PC-3 (cell line): ENCODE measurements at regions not wholly inside any gene's neighbourhood (a gene's known extent, or its start where the extent isn't known, plus 50 kb on each side); places are given as distances from the start of the nearest gene placed in this dataset.

Experiments used
- ATAC-seq: fragments of 200-7000 bp; cut with Tn5 transposase; 2 replicates; pipeline ENCODE4 v1.9.1; 2020; ENCODE audit warnings: mild to moderate bottlenecking, moderate library complexity
- BruUV-seq: library from RNA; stranded (reverse); fragments of 400-500 nt; replicated peaks from 2 replicates; lab custom pipeline; 2021; lab: Mats Ljungman, UMichigan
- CTCF ChIA-PET: fragments of 300-600 bp; sonication (Branson Sonifier 250); formaldehyde crosslinking; loops from one replicate; lab custom pipeline; 2022; ENCODE audit warnings: antibody characterized with exemption; lab: Charles Lee
- POLR2A ChIA-PET: fragments of 300-600 bp; sonication (Branson Sonifier 250); formaldehyde crosslinking; loops from one replicate; lab custom pipeline; 2022; ENCODE audit warnings: antibody characterized with exemption; ENCODE audit not compliant: unreplicated experiment; lab: Charles Lee
- DNase-seq: peaks from one replicate; pipeline ENCODE4 v3.0.0-alpha.2; 2015
- H2AFZ ChIP-seq: fragments of 300-600 bp; sonication (generic); 2 replicates; pipeline ENCODE4 v1.6.0; 2016; ENCODE audit warnings: antibody characterized with exemption, low read length
- H3F3A ChIP-seq: fragments of 300-600 bp; sonication (generic); one replicate; pipeline ENCODE4 v1.6.0; 2017; ENCODE audit warnings: antibody characterized with exemption, low read length, control low read depth, mild to moderate bottlenecking; ENCODE audit not compliant: unreplicated experiment
- H3K27ac ChIP-seq: fragments of 300-600 bp; sonication (generic); 2 replicates; pipeline ENCODE4 v1.5.1; 2016; ENCODE audit warnings: mild to moderate bottlenecking, low read length
- H3K27me3 ChIP-seq: fragments of 300-600 bp; sonication (generic); 2 replicates; pipeline ENCODE4 v1.6.1; 2016; ENCODE audit warnings: low read length, mixed read lengths
- H3K36me3 ChIP-seq: fragments of 300-600 bp; sonication (generic); 2 replicates; pipeline ENCODE4 v1.6.1; 2016; ENCODE audit warnings: low read depth, mixed run types, low read length, mixed read lengths
- H3K4me1 ChIP-seq: fragments of 300-600 bp; sonication (generic); 2 replicates; pipeline ENCODE4 v1.5.1; 2016; ENCODE audit warnings: low read length; ENCODE audit not compliant: insufficient read depth
- H3K4me2 ChIP-seq: fragments of 300-600 bp; sonication (generic); 2 replicates; pipeline ENCODE4 v1.6.0; 2016; ENCODE audit warnings: low read length
- H3K4me3 ChIP-seq: fragments of 300-600 bp; sonication (generic); 2 replicates; pipeline ENCODE4 v1.5.1; 2016; ENCODE audit warnings: mild to moderate bottlenecking, low read length, mixed read lengths
- H3K79me2 ChIP-seq: fragments of 300-600 bp; sonication (generic); 2 replicates; pipeline ENCODE4 v1.6.1; 2017; ENCODE audit warnings: low read length, mixed read lengths
- H3K9ac ChIP-seq: fragments of 300-600 bp; sonication (generic); 2 replicates; pipeline ENCODE4 v1.6.0; 2016; ENCODE audit warnings: mild to moderate bottlenecking, low read length
- H3K9me2 ChIP-seq: fragments of 300-600 bp; sonication (generic); replicated peaks from 2 replicates; pipeline ENCODE4 v1.6.1; 2016; ENCODE audit warnings: mixed run types, low read length, mixed read lengths
- H3K9me3 ChIP-seq: fragments of 300-600 bp; sonication (generic); 2 replicates; pipeline ENCODE4 v1.6.1; 2016; ENCODE audit warnings: low read length, mixed read lengths
- H4K20me1 ChIP-seq: fragments of 300-600 bp; sonication (generic); 2 replicates; pipeline ENCODE4 v1.6.1; 2016; ENCODE audit warnings: low read length, mixed read lengths
- CTCF ChIP-seq: fragments of 300-600 bp; sonication (generic); conservative IDR thresholded peaks from 2 replicates; pipeline ENCODE4 v1.5.1; 2017; ENCODE audit warnings: antibody characterized with exemption, low read depth, mild to moderate bottlenecking, low read length
- EZH2 ChIP-seq: fragments of 300-600 bp; sonication (generic); IDR thresholded peaks from one replicate; pipeline ENCODE4 v1.6.1; 2017; ENCODE audit warnings: antibody characterized with exemption, mild to moderate bottlenecking, low read length; ENCODE audit not compliant: unreplicated experiment
- EZH2phosphoT487 ChIP-seq: fragments of 300-600 bp; sonication (generic); IDR thresholded peaks from 2 replicates; pipeline ENCODE4 v1.6.1; 2018; ENCODE audit warnings: mild to moderate bottlenecking, antibody characterized with exemption, low read length, borderline replicate concordance
- intact Hi-C: fragments of 100-400 bp; cut with micrococcal nuclease; formaldehyde crosslinking; loops from 2 replicates; pipeline ENCODE4 v1.9.0; 2023

DNA sequence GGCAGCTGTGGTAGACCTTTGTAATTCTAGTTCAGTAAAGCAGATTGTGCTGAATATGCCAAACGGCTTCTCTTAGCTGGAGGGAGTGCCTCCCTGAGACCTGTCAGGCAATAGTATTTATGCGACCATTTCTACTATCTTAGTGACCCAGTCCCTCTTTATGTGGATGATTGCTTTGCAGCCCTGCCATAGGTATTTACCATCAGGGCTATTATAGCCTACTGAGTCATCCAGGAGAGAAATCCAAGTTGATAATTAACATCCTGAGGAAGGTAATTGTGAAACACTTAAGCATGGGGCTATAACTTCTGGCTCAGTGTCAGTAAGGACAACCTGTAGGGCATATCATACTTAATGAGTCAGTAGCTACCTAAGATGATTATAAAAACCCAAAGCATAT is 103.9 kb upstream of the MAOA start:
- POLR2A ChIA-PET, result no interaction called here

GRCh38 chrX:43552703-43553102 is 103.4 kb upstream of the MAOA start:
- Histone ChIP-seq H3K4me1 (peaks cover 19% of the 10 kb centered on the region), H3K9me3 (no peaks in the 10 kb centered on the region), H2AFZ (no peak overlapping the region), H3K4me2 (0 out of 2 replicates have a peak overlapping the region, but pooled peaks have one; percentile 70), H3K27me3 (no peaks in the 10 kb centered on the region), H3K4me3 (no peak overlapping the region), H3K9me2 (no peaks in the 10 kb centered on the region), H3K27ac (no peak overlapping the region), H3K9ac (no peak overlapping the region), H3K36me3 (no peaks in the 10 kb centered on the region), H4K20me1 (no peaks in the 10 kb centered on the region), H3K79me2 (no peaks in the 10 kb centered on the region), H3F3A (no peaks in the 10 kb centered on the region)
- ChIA-PET POLR2A (no interaction called here), CTCF (no interaction called here)
- BruUV-seq, result no TSS peak
- no peak for ATAC-seq
- intact Hi-C loops, result no loop called here
- no peak for DNase-seq
- TF ChIP-seq EZH2phosphoT487, result no peak
- no peak for TF ChIP-seq CTCF
- TF ChIP-seq EZH2, result no peak

More for the DNA sequence above, 103.9 kb upstream of the MAOA start:
- peak; percentile 68 for DNase-seq
- ATAC-seq, result no peak; the same call in 1 of the 2 replicates
- BruUV-seq, result no TSS peak
- intact Hi-C loops, result no loop called here
- no peak overlapping the region for H3K9ac ChIP-seq
- H3K9me3 ChIP-seq, result no peaks in the 10 kb centered on the region
- H3K27ac ChIP-seq, result no peak overlapping the region
- H3K79me2 ChIP-seq, result no peaks in the 10 kb centered on the region
- TF ChIP-seq EZH2phosphoT487 (no peak), CTCF (no peak), EZH2 (no peak)
- no peaks in the 10 kb centered on the region for H3K27me3 ChIP-seq
- no peaks in the 10 kb centered on the region for H3K36me3 ChIP-seq
- 0 out of 2 replicates have a peak overlapping the region, but pooled peaks have one; percentile 15 for H3K4me3 ChIP-seq
- no peaks in the 10 kb centered on the region for H3K9me2 ChIP-seq
- H3K4me2 ChIP-seq, result peak overlapping the region; percentile 70
- peaks cover 19% of the 10 kb centered on the region for H3K4me1 ChIP-seq
- H4K20me1 ChIP-seq, result no peaks in the 10 kb centered on the region
- no peaks in the 10 kb centered on the region for H3F3A ChIP-seq
- H2AFZ ChIP-seq, result 0 out of 2 replicates have a peak overlapping the region, but pooled peaks have one; percentile 18
- CTCF ChIA-PET, result no interaction called here

DNA sequence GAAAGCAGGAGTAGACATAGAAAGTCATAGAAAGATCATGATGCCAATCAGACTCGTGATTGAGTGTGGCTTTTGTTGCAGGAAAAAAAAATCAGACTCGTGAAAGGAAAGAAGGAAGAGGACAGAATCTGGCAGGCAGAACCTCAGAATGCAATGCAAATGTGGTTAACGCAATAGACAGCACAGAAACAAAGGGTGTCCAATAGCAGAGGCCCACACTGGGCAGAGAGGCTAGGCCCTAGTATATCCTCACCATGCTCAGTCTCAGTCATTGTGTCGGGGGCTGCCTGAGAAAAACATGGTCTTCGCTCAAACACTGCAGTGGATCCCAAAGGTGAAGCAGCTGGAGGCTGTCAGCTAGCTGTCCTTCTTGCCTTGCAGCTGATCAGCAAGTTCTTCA is 102.8 kb upstream of the MAOA start:
- no peak overlapping the region for H2AFZ ChIP-seq
- no TSS peak for BruUV-seq
- no peaks in the 10 kb centered on the region for H3F3A ChIP-seq
- H3K4me1 ChIP-seq, result peaks cover 19% of the 10 kb centered on the region
- H3K27me3 ChIP-seq, result no peaks in the 10 kb centered on the region
- H3K4me2 ChIP-seq, result no peak overlapping the region
- intact Hi-C loops, result no loop called here
- ChIA-PET POLR2A (no interaction called here), CTCF (no interaction called here)
- no peak for TF ChIP-seq CTCF
- TF ChIP-seq EZH2, result no peak
- no peak for TF ChIP-seq EZH2phosphoT487
- no peak for ATAC-seq
- no peaks in the 10 kb centered on the region for H3K36me3 ChIP-seq
- no peak for DNase-seq
- no peaks in the 10 kb centered on the region for H4K20me1 ChIP-seq
- no peaks in the 10 kb centered on the region for H3K9me3 ChIP-seq
- no peaks in the 10 kb centered on the region for H3K79me2 ChIP-seq
- H3K9ac ChIP-seq, result no peak overlapping the region
- H3K4me3 ChIP-seq, result no peak overlapping the region
- H3K27ac ChIP-seq, result no peak overlapping the region
- no peaks in the 10 kb centered on the region for H3K9me2 ChIP-seq
